MCF 10A (cell line): ENCODE measurements at regions not wholly inside any gene's neighbourhood (a gene's known extent, or its start where the extent isn't known, plus 50 kb on each side); places are given as distances from the start of the nearest gene placed in this dataset.

Source experiments
- BruUV-seq: library from RNA; stranded (reverse); fragments of 400-500 nt; replicated peaks from 2 replicates; lab custom pipeline; 2021; lab: Mats Ljungman, UMichigan
- CTCF ChIA-PET: fragments of 300-600 bp; sonication (Branson Sonifier 250); formaldehyde crosslinking; extraction: SDS; loops from one replicate; lab custom pipeline; 2021; ENCODE audit warnings: antibody characterized with exemption, inconsistent platforms; lab: Yijun Ruan, JAX
- POLR2A ChIA-PET: fragments of 300-600, 350-650 bp; sonication (Branson Sonifier 250); formaldehyde crosslinking; extraction: SDS; loops from one replicate; lab custom pipeline; 2020; ENCODE audit warnings: antibody characterized with exemption, inconsistent platforms; lab: Yijun Ruan, JAX
- DNase-seq: peaks from one replicate; pipeline ENCODE4 v3.0.0-alpha.2; 2018; ENCODE audit not compliant: unreplicated experiment
- H3K27ac Mint-ChIP-seq: one replicate; pipeline ENCODE4 v1.8.0; 2022; ENCODE audit warnings: mild to moderate bottlenecking, low read depth, mixed read lengths; ENCODE audit not compliant: unreplicated experiment
- H3K27me3 Mint-ChIP-seq: one replicate; pipeline ENCODE4 v1.8.0; 2022; ENCODE audit warnings: mixed read lengths; ENCODE audit not compliant: insufficient read depth, unreplicated experiment
- H3K36me3 Mint-ChIP-seq: one replicate; pipeline ENCODE4 v1.8.0; 2022; ENCODE audit warnings: mild to moderate bottlenecking, moderate library complexity, mixed read lengths; ENCODE audit not compliant: insufficient read depth, unreplicated experiment
- H3K4me1 Mint-ChIP-seq: one replicate; pipeline ENCODE4 v1.8.0; 2022; ENCODE audit warnings: mixed read lengths; ENCODE audit not compliant: insufficient read depth, unreplicated experiment
- H3K4me3 Mint-ChIP-seq: one replicate; pipeline ENCODE4 v1.8.0; 2022; ENCODE audit warnings: mild to moderate bottlenecking, moderate library complexity, mixed read lengths; ENCODE audit not compliant: unreplicated experiment
- H3K9me3 Mint-ChIP-seq: one replicate; pipeline ENCODE4 v1.8.0; 2022; ENCODE audit warnings: mixed read lengths; ENCODE audit not compliant: unreplicated experiment
- intact Hi-C: fragments of 100-400 bp; cut with micrococcal nuclease; formaldehyde crosslinking; loops from 2 replicates; pipeline ENCODE4 v1.14.1; 2022
- TF ChIP-seq, protein P1 (sequence below): fragments of 200-600 bp; IDR thresholded peaks from one replicate; pipeline ENCODE4 v1.8.0; 2022; ENCODE audit warnings: antibody characterized with exemption, mild to moderate bottlenecking; ENCODE audit not compliant: unreplicated experiment

- Mint-ChIP-seq H3K27ac (peak overlapping the region; percentile 65), H3K36me3 (no peaks in the 10 kb centered on the region), H3K4me3 (no peak overlapping the region), H3K27me3 (no peaks in the 10 kb centered on the region), H3K4me1 (peaks cover 28% of the 10 kb centered on the region), H3K9me3 (no peaks in the 10 kb centered on the region)
- no peak for DNase-seq
- intact Hi-C loops: no loop called here
- ChIA-PET POLR2A (interaction anchor here (0.7 to 5.1 kb wide), 11 partner anchors 11 to 69 kb away, joined by 3 to 43 read pairs (median 5); no protein-coding TSS in a partner anchor), CTCF (interaction anchor here (1.5 to 2.7 kb wide), 4 partner anchors 25 to 180 kb away, joined by 4 to 10 read pairs (median 7); no protein-coding TSS in a partner anchor)
- TF ChIP-seq, protein P1, sequence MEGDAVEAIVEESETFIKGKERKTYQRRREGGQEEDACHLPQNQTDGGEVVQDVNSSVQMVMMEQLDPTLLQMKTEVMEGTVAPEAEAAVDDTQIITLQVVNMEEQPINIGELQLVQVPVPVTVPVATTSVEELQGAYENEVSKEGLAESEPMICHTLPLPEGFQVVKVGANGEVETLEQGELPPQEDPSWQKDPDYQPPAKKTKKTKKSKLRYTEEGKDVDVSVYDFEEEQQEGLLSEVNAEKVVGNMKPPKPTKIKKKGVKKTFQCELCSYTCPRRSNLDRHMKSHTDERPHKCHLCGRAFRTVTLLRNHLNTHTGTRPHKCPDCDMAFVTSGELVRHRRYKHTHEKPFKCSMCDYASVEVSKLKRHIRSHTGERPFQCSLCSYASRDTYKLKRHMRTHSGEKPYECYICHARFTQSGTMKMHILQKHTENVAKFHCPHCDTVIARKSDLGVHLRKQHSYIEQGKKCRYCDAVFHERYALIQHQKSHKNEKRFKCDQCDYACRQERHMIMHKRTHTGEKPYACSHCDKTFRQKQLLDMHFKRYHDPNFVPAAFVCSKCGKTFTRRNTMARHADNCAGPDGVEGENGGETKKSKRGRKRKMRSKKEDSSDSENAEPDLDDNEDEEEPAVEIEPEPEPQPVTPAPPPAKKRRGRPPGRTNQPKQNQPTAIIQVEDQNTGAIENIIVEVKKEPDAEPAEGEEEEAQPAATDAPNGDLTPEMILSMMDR: no peak
- BruUV-seq: no TSS peak
These were observed 97.3 kb upstream of the RAB3GAP2 start for GRCh38 chr1:220369511-220369910.

DNA sequence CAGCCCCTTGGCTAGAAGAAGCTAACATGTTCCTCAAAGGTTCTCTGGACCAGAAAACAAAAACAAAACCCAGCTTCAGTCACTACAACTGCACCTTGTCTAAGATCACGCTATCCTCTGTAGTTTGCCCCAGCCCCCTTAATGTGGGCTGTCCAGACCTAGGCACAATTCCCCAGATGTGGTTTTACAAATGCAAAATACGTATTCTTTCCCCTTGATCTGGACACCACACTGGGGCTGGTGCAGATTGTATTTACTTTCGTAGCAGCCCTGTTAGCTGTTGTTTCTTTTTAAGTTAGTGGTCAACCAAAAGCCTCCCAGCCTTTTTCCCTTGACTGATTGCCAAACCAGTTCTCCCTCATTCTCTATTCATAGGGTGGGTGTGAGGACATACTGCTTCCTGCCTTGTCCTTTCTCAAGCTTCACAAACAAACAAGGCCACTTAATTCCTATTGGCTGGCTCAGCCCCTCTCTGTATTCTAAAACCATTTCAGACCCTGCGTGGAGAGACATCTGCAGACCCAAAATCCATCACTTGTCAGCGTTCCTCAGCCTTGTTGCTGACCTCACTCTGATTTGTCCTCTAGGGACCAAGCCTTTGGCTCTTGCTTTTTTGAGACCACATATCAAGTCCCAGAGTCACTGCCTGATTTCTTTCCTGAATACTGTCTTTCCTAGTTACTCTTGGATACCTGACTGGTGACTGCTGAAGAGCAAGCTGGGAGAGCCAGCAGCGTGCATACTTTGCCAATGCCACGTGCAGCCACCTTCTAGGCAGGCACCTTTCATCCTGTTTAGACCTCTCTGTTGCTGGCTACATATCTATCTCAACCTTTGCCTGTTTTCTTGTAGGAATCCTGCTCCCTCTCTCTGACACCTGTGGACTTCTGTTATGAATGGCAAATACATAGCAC, 96.4 kb upstream of the RAB3GAP2 start:
- H3K36me3 Mint-ChIP-seq: no peaks in the 10 kb centered on the region

GRCh38 chr1:220367833-220368232, 95.6 kb upstream of the RAB3GAP2 start:
- CTCF ChIA-PET: interaction anchor here (0.6 to 2.0 kb wide), 3 partner anchors 31 to 1199 kb away, joined by 3 to 10 read pairs (median 4); no protein-coding TSS in a partner anchor
- no TSS peak for BruUV-seq
- no peak overlapping the region for H3K4me3 Mint-ChIP-seq
- no peak for DNase-seq
- H3K27me3 Mint-ChIP-seq: no peaks in the 10 kb centered on the region
- peaks cover 34% of the 10 kb centered on the region for H3K4me1 Mint-ChIP-seq
- intact Hi-C loops: no loop called here
- H3K9me3 Mint-ChIP-seq: no peaks in the 10 kb centered on the region
- no peaks in the 10 kb centered on the region for H3K36me3 Mint-ChIP-seq
- TF ChIP-seq, protein P1: no peak
- H3K27ac Mint-ChIP-seq: no peak overlapping the region
- POLR2A ChIA-PET: interaction anchor here (1.6 to 5.0 kb wide), 2 partner anchors 16 to 31 kb away, joined by 3 to 43 read pairs; no protein-coding TSS in a partner anchor

More for the DNA sequence above, 96.4 kb upstream of the RAB3GAP2 start:
- POLR2A ChIA-PET: interaction anchor here (0.8 to 5.1 kb wide), 8 partner anchors 15 to 68 kb away, joined by 3 to 43 read pairs (median 4); no protein-coding TSS in a partner anchor
- TF ChIP-seq, protein P1: no peak
- H3K27ac Mint-ChIP-seq: no peak overlapping the region
- CTCF ChIA-PET: interaction anchor here (0.6 to 2.7 kb wide), 9 partner anchors 25 to 1198 kb away, joined by 3 to 10 read pairs (median 4); no protein-coding TSS in a partner anchor
- peak; percentile 42 for DNase-seq
- H3K9me3 Mint-ChIP-seq: no peaks in the 10 kb centered on the region
- peaks cover 28% of the 10 kb centered on the region for H3K4me1 Mint-ChIP-seq
- H3K4me3 Mint-ChIP-seq: no peak overlapping the region
- BruUV-seq: no TSS peak
- intact Hi-C loops: no loop called here
- H3K27me3 Mint-ChIP-seq: no peaks in the 10 kb centered on the region

DNA sequence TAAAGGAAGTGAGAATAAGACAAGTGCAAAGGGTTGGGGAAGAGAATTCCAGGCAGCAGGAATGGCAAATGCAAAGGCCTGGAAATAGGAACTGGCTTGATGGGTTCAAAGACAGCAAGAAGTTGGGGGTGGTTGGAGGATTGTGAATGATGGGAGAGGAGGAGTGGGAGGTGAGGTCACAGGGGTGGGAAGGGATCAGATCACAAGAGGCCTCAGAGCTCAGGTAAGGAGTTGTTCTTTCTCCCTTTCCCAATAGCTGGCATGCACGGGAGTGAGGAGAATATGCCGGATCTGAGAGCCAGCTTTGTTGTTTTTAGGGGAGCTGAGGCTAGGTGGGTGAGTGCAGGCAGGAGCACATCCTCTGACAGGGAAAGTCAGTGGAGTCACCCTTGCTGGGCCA, 94.0 kb upstream of the RAB3GAP2 start:
- TF ChIP-seq, protein P1: no peak
- no peak overlapping the region for H3K4me3 Mint-ChIP-seq
- BruUV-seq: no TSS peak
- peaks cover 33% of the 10 kb centered on the region for H3K4me1 Mint-ChIP-seq
- no peak for DNase-seq
- H3K27ac Mint-ChIP-seq: no peak overlapping the region
- CTCF ChIA-PET: interaction anchor here (0.7 to 2.0 kb wide), 3 partner anchors 10 to 368 kb away, joined by 3 to 10 read pairs (median 3); no protein-coding TSS in a partner anchor
- no peaks in the 10 kb centered on the region for H3K27me3 Mint-ChIP-seq
- no peaks in the 10 kb centered on the region for H3K9me3 Mint-ChIP-seq
- POLR2A ChIA-PET: interaction anchor here (1.1 kb wide), 1 partner anchor 11 kb away, joined by 4 read pairs; no protein-coding TSS in a partner anchor
- intact Hi-C loops: no loop called here
- H3K36me3 Mint-ChIP-seq: no peaks in the 10 kb centered on the region
